Activated naive CD4-positive, alpha-beta T cell (primary cell): ENCODE measurements at regions not wholly inside any gene's neighbourhood (a gene's known extent, or its start where the extent isn't known, plus 50 kb on each side); places are given as distances from the start of the nearest gene placed in this dataset.
"Not testable (repeated sequence)": the region's sequence is repeated elsewhere in the genome, so short reads cannot be mapped to it uniquely, and the experiment has no call there.

Experiments used
- DNase-seq, 4 experiments: peaks; one replicate each; lab custom pipeline; 2025; lab: John Stamatoyannopoulos, UW

DNA sequence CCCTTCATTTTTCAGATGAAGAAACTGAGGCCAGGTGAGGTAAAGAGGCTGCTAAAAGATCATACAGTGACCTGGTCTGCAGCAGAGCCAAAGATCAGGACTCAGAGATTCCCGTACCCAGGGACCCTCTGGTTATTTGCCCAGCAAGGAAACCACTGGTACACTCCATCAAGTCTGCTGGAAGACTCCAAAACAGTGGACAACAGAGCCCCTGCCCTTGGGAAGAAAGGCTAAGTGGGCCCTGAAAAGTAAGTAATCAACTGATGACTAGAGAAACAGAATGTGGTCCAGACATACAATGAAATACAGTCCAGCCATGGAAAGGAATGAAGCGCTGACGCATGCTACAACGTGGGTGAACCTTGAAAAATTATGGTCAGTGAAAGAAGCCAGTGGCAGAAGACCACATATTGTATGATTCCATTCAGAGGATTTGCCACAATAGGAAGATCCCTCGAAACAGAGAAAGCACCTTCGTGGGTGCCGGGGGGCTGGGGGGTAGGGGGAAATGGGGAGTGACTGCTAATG lies 106.4 kb downstream of the ETS2 start:
- DNase-seq: no peak

DNA sequence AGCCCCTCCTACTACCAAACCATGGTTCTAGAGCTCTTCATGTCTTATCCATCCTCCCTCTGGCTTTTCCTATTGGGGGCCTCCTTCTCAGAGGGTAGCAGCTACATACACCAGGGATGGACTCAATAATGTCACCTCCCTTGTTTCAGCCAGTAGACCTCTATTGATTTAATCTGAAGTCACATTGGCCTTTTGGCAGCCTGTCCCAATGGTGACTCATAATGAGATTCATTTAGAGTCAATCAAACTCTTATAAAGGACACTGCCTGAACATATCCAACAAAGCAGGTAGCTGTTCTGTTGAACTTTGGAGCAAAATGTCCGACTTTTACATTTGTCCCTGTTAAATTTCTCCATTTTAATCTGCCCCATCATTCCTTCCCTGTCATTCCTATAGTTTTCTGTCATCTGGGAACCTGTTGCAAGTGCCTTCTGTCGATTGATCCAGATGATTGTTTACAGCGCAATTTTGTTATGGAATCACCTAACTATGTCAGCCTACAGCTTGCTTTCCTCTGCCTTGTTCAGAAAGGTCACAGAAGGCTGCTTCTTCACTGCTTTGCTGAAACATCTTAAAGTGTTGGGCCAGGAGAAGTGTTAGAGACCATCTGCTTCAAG lies 105.9 kb downstream of the ETS2 start:
- no peak for DNase-seq

- DNase-seq: no peak
Measured at GRCh38 chr21:38910390-38911067, 104.8 kb downstream of the ETS2 start.

DNA sequence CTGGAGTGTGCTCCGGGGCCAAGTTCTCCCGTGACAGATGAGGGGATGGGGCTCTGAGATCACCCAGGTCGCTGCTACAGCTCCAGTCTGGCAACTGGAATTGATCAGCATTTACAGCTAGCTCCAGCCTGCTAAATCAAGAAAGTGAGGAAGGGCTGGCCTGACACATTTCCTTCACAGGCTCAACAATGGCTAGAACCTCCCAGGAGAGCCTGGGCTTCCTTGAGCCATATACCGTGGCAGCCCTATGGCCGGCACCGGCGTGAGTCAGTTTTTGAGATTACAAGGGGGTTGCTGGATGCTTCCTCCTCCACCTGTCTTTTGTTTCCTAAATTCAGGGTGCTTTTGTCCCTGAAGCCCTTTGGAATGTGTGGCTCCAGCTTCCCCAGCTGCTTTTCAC lies 104.2 kb downstream of the ETS2 start:
- no peak for DNase-seq

GRCh38 chr21:38909109-38909508 lies 103.4 kb downstream of the ETS2 start:
- DNase-seq: no peak

DNA sequence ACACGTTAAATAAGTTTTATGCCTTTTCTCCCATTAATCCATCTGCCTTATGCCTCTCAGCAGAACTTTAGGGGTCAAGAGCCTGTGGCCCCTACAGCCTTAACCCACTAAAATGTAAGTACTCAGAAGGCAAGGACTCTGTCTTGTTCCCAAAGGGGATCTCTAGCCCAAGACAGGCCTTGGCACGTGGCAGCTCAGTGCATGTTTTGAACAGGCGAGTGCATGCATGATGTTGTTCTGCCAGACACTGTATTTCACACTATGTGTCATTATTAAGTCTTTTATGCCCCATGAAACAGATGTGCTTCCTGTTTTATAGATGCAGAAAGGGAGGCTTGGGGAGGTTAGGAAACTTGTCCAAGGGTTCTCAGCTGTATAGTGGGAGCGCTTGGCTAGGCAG lies 102.8 kb downstream of the ETS2 start:
- DNase-seq: no peak

DNA sequence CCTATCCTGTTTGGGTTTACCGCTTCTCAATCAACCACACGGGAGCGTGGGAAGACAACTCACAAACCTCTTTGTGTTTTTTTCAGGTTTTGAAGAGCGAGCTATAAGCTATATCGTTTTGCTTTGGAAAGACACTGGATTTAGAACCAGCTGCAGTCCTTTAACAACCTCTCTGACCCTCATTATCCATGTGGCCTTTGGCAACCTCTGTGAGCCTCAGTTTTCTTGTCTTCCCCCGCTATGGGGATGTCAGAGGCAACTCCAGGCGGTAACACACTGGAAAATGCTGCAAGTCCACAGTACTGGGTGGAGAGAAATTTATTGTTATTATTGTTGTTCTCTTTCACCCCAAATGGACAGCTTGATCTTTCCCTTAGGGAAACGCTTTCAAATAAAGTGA lies 100.0 kb downstream of the ETS2 start:
- DNase-seq: no peak

- no peak for DNase-seq
Measured at GRCh38 chr21:38905328-38905727, 99.6 kb downstream of the ETS2 start.

- no peak for DNase-seq
Measured at GRCh38 chr21:38903690-38904139, 98.0 kb downstream of the ETS2 start.

GRCh38 chr21:38902608-38903445 lies 97.1 kb downstream of the ETS2 start:
- DNase-seq: no peak

DNA sequence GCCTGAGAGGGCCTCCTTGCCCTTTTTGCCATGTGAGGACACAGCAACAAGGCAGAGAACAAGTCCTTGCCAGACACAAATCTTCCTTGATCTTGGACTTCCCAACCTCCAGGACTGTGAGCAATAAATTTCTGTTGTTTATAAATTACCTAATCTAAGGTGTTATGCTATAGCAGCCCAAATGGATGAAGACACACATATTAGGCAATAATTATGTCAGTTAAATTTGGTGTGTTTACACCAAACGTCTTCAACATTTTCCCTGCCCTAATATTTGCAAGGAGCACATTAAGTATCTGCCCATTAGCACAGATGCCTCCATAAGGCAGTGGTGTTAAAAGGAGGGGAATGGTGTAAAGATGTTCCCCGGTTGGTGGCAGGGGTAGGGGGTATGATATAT lies 94.8 kb downstream of the ETS2 start:
- no peak for DNase-seq

DNA sequence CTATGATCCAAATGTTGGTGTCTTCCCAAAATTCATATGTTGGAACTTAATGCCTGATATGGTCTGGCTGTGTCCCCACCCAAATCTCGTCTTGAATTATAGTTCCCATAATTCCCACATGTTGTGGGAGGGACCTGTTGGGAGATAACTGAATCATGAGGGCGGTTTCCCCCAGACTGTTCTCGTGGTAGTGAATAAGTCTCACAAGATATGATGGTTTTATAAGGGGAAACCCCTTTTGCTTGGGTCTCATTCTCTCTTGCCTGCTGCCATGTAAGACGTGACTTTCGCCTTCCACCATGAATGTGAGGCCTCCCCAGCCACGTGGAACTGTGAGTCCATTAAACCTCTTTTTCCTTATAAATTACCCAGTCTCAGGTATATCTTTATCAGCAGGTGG lies 94.3 kb downstream of the ETS2 start:
- DNase-seq: not testable (repeated sequence)

GRCh38 chr21:38899277-38899947 lies 93.7 kb downstream of the ETS2 start:
- DNase-seq: no peak

DNA sequence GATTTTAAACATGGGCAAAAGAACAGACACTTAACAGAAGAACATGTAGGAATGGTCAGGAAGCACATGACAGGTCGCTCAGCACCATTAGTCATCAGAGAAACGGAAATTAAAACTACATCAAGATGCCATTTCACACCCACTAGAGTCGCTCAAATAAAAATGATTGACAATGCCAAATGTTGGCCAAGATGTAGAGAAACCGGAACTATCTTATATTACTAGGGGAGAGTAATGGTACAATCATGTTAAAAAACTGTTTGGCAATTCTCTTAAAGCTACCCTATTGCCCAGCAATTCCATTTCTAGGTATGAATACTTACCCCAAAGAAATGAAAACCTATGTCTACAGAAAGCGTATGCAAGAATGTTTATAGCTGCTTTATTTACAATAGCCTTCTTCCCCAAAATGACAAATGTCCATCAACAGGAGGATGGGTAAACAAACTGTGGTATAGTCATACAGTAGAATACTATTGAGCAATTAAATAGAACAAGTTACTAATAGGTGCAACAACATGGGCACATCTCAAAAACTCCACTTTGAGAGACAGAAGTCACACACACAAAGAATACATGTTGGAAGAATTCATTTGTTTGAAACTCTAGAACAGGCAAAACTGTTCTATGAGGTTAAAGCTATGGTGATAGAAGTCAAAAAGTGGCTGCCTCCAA lies 92.8 kb downstream of the ETS2 start:
- DNase-seq: no peak

DNA sequence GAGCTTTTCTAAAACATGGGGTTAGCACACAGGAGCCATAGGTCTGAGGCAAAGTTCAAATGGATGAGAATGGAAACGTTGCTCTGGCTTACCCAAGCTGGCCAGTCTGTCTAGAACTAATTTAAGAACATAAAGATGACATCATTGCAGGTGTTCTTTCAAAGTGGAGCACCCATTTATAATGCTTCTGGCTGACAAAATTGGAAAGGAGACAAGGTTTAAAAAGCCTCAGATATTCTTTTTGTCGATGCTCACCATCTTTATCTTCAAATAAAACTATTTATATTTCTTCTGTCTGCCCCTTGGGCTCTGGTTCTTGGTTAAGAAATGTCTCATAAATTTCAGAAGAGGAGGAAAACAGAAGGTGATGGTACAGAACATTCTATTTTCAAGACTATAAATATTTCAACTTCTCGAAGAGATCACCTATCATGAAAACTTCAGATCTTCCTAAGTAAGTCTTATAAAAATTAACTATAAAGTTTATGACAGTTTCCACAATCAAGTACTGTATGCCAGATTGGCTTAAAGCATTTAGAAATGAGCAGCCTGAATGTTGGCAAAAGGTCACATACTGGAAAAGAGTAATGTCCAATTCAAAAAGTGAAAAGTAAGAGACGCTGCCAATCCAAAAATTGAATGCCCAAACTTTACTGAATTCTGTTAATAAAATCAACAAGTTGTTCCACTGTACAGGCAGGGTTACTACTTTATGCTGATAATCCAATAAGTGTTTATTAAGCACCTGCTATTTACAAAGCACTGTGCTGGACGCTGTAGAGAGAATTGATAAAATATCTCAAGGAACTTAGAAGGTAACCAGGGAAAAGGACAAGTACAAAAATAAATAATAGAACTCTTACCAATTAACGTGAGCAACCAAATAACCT lies 92.0 kb downstream of the ETS2 start:
- DNase-seq: no peak

DNA sequence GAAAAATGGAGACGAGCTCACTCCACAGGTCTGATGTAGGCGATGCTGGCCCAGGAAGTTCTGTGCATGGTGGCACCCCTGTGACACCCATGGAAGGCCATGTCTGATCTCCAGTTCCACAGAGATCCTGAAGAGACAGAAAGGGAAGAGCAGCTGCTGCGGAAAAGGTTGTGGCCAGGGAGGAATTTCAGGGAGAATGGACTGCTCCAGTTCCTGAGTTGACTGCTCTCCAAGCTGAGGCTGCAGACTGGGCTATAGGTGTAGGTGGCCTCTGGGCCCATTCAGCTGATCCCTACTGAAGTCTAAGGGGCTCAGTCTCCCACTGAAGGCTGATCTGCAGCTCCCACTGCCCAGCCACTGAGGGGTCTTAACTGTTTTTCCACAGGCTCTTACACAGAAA lies 89.2 kb downstream of the ETS2 start:
- DNase-seq: no peak

- DNase-seq: no peak
Measured at GRCh38 chr21:38888991-38889561, 83.3 kb downstream of the ETS2 start.

- no peak for DNase-seq
Measured at GRCh38 chr21:38887749-38888148, 82.0 kb downstream of the ETS2 start.

DNA sequence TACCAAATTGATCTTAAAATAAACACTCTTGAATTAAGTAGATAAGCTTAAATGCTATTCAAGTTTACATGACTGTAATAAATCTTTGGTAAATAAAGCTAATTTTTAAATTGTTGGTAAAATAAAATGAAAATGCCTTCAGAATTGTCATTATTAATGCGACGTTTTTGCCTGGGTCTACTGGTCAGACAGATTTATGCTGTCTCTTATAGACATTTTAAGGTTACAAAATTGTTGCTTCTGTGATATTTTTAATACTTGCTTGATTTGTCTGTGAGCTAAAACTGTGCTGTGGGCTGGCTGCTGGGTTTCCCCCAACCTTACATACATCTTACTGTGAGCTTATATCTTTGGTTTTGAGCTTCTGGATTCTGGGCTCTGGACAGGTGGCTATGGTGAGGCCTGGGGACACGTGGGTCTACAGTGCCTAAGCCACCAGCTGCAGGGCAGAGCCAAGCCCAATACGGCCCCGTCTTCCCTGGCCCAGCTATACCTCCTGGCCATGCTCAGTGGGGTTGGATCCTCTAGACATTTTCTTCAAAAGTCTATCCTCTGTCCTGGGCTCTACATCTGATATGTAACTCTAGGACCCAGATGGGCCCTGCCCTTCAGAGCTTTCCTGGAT lies 81.4 kb downstream of the ETS2 start:
- no peak for DNase-seq

DNA sequence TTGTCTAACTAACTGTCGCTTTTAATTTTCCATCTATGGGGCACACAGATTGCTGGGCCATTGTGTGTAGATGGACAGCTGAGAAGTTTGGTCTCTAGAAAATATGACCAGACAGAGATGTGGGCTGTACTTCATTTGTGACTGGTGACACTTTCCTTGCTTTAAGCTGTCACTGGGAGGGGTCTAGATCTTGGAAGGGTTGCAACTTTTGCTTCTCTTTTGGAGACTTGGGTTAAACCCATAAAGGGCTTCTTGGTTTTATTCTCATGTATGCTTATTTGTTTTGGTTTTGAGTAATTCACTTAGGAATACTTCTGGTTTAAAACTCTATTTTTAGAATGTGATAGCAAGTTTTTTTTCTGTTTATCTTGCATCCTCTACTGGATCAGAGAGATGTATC lies 80.2 kb downstream of the ETS2 start:
- no peak for DNase-seq
